A549 (cell line): ENCODE measurements at regions not wholly inside any gene's neighbourhood (a gene's known extent, or its start where the extent isn't known, plus 50 kb on each side); places are given as distances from the start of the nearest gene placed in this dataset.

Experiments used
- ATAC-seq, 2 experiments: fragments of 200-7000 bp in 1 of 2; fragments of >200 bp in 1 of 2; cut with Nextera tagmentation in 1 of 2; cut with Tn5 transposase in 1 of 2; 3 replicates each; pipeline versions ENCODE4 v1.8.0 to v1.9.1; 2018 to 2020; ENCODE audit warnings: mild to moderate bottlenecking in 1 of 2, moderate library complexity in 1 of 2
- CTCF ChIA-PET: fragments of 300-600 bp; sonication (Branson Sonifier 250); formaldehyde crosslinking; extraction: SDS; loops from one replicate; lab custom pipeline; 2021; ENCODE audit warnings: antibody characterized with exemption, inconsistent platforms; lab: Yijun Ruan, JAX
- POLR2A ChIA-PET: fragments of 350-600 bp; formaldehyde crosslinking; extraction: SDS; loops from one replicate; lab custom pipeline; 2021; ENCODE audit warnings: antibody characterized with exemption, inconsistent platforms; lab: Yijun Ruan, JAX
- DNase-seq, 2 experiments: peaks; one replicate each; pipeline versions ENCODE4 v3.0.0 to v3.0.0-alpha.2; 2011 to 2016; ENCODE audit warnings: low read depth in 1 of 2, low spot score in 1 of 2
- FAIRE-seq: peaks from 2 replicates; lab custom pipeline; 2011; peaks lifted over from hg19 to GRCh38; lab: Jason Lieb, UNC
- H3K27ac ChIP-seq, 2 experiments: fragments of >200 bp; sonication (Bioruptor Twin); formaldehyde crosslinking; 3 replicates each; pipeline ENCODE4 v1.5.1; 2016 to 2017
- H3K4me1 ChIP-seq: fragments of >200 bp; sonication (Bioruptor Twin); formaldehyde crosslinking; 3 replicates; pipeline ENCODE4 v1.6.1; 2016
- H3K4me2 ChIP-seq: fragments of >200 bp; sonication (Bioruptor Twin); formaldehyde crosslinking; 3 replicates; pipeline ENCODE4 v1.6.1; 2016
- H3K4me3 ChIP-seq: fragments of >200 bp; sonication (Bioruptor Twin); formaldehyde crosslinking; 3 replicates; pipeline ENCODE4 v1.5.1; 2016
- H3K9me3 ChIP-seq: fragments of >200 bp; sonication (Bioruptor Twin); formaldehyde crosslinking; 3 replicates; pipeline ENCODE4 v1.6.1; 2016
- CBX2 ChIP-seq: fragments of 200-600 bp; sonication (generic); IDR thresholded peaks from 2 replicates; pipeline ENCODE4 v1.6.1; 2016; ENCODE audit warnings: low read depth, mild to moderate bottlenecking, borderline replicate concordance
- CEBPB ChIP-seq, 2 experiments: fragments of >200 bp in 1 of 2; sonication (Bioruptor Twin) in 1 of 2; formaldehyde crosslinking in 1 of 2; IDR thresholded peaks; 2 replicates each; pipeline ENCODE4 v1.6.1; 2012 to 2016
- CHD2 ChIP-seq: fragments of 150-350 bp; IDR thresholded peaks from 2 replicates; pipeline ENCODE4 v1.6.1; 2014; ENCODE audit warnings: low read length; ENCODE audit not compliant: partially characterized antibody
- CHD4 ChIP-seq: fragments of 200-600 bp; sonication (generic); IDR thresholded peaks from 2 replicates; pipeline ENCODE4 v1.6.1; 2016; ENCODE audit warnings: antibody characterized with exemption, mild to moderate bottlenecking, borderline replicate concordance
- EP300 ChIP-seq, 2 experiments: fragments of >200 bp; sonication (Bioruptor Twin); formaldehyde crosslinking; IDR thresholded peaks; 2 replicates in 1 of 2; 3 replicates in 1 of 2; pipeline ENCODE4 v1.6.1; 2016 to 2017
- FOSB ChIP-seq: fragments of 250-450 bp; sonication (Bioruptor Pico); IDR thresholded peaks from 2 replicates; pipeline ENCODE4 v1.5.0; 2020; ENCODE audit warnings: mild to moderate bottlenecking, moderate library complexity
- HDAC2 ChIP-seq: fragments of 200-600 bp; sonication (generic); IDR thresholded peaks from 2 replicates; pipeline ENCODE4 v1.6.1; 2016
- HOXA7 ChIP-seq: fragments of 250-450 bp; sonication (Bioruptor Pico); IDR thresholded peaks from 2 replicates; pipeline ENCODE4 v1.5.0; 2020; ENCODE audit warnings: mild to moderate bottlenecking, moderate library complexity
- JUN ChIP-seq, 2 experiments: fragments of >200 bp; sonication (Bioruptor Twin); formaldehyde crosslinking; IDR thresholded peaks; 2 replicates in 1 of 2; 3 replicates in 1 of 2; pipeline ENCODE4 v1.6.1; 2016 to 2017
- JUNB ChIP-seq: fragments of >200 bp; sonication (Bioruptor Twin); formaldehyde crosslinking; IDR thresholded peaks from 2 replicates; pipeline ENCODE4 v1.6.1; 2016
- MAZ ChIP-seq: fragments of 150-350 bp; IDR thresholded peaks from 2 replicates; pipeline ENCODE4 v1.6.1; 2014; ENCODE audit warnings: antibody characterized with exemption, low read depth, low read length, borderline replicate concordance
- NPAS2 ChIP-seq: fragments of 250-450 bp; sonication (Bioruptor Pico); IDR thresholded peaks from 2 replicates; pipeline ENCODE4 v1.8.0; 2022; ENCODE audit warnings: mild to moderate bottlenecking, moderate library complexity, borderline replicate concordance
- RARB ChIP-seq: fragments of 250-450 bp; sonication (Bioruptor Pico); IDR thresholded peaks from 2 replicates; pipeline ENCODE4 v1.8.0; 2021; ENCODE audit warnings: mild to moderate bottlenecking, moderate library complexity
- RNF2 ChIP-seq: fragments of 200-600 bp; sonication (generic); IDR thresholded peaks from 2 replicates; pipeline ENCODE4 v1.6.1; 2016; ENCODE audit warnings: low read depth, mild to moderate bottlenecking, antibody characterized with exemption, moderate library complexity, borderline replicate concordance
- SREBF2 ChIP-seq: fragments of 450-650 bp; IDR thresholded peaks from 2 replicates; pipeline ENCODE4 v1.6.1; 2014; ENCODE audit warnings: mild to moderate bottlenecking, moderate library complexity
- ZFP36 ChIP-seq: fragments of 450-650 bp; IDR thresholded peaks from 2 replicates; pipeline ENCODE4 v1.6.1; 2014; ENCODE audit warnings: borderline replicate concordance; ENCODE audit not compliant: partially characterized antibody
- ZNF302 ChIP-seq: fragments of 250-450 bp; sonication (Bioruptor Pico); IDR thresholded peaks from 2 replicates; pipeline ENCODE4 v1.9.0; 2021; ENCODE audit warnings: inconsistent platforms, mild to moderate bottlenecking, moderate library complexity
- WGBS: methylation state at CpG from one replicate; pipeline ENCODE4 v1.1.6; 2017; ENCODE audit errors: missing lambda C conversion rate; 5-methylcytosine and 5-hydroxymethylcytosine counted together
- TF ChIP-seq, protein P1 (sequence below): fragments of 200-600 bp; sonication (generic); IDR thresholded peaks from 2 replicates; pipeline ENCODE4 v1.6.1; 2016; ENCODE audit warnings: antibody characterized with exemption, mild to moderate bottlenecking, moderate library complexity
- TF ChIP-seq, protein P2 (sequence below): IDR thresholded peaks from 2 replicates; pipeline ENCODE4 v1.6.1; 2012
- TF ChIP-seq, protein P3 (sequence below): fragments of 250-450 bp; sonication (Bioruptor Pico); IDR thresholded peaks from 2 replicates; pipeline ENCODE4 v1.5.0; 2021; ENCODE audit warnings: mild to moderate bottlenecking, moderate library complexity, borderline replicate concordance
- TF ChIP-seq, protein P4 (sequence below): IDR thresholded peaks from 2 replicates; pipeline ENCODE4 v1.6.1; 2012
- TF ChIP-seq, protein P5 (sequence below): fragments of 450-650 bp; IDR thresholded peaks from 2 replicates; pipeline ENCODE4 v1.6.1; 2014; ENCODE audit warnings: antibody characterized with exemption
- TF ChIP-seq, protein P6 (sequence below): fragments of >200 bp; sonication (Bioruptor Twin); formaldehyde crosslinking; IDR thresholded peaks from 3 replicates; pipeline ENCODE4 v1.6.1; 2016

DNA sequence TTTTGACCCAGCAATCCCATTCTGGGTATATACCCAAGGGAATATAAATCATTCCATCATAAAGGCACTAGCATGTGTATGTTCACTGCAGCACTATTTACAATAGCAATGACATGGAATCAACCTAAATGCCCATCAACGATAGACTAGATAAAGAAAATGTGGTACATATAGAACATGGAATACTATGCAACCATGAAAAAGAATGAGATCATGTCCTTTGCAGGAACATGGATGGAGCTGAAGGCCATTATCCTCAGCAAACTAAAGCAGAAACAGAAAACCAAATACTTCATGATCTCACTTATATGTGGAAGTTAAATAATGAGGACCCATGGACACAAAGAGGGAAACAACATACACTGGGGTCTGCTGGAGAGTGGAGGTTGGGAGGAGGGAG is 58.0 kb upstream of the STARD3NL start:
- DNase-seq (no peak), FAIRE-seq (peak; percentile 73)
- Histone ChIP-seq H3K9me3 (no peaks in the 10 kb centered on the region), H3K4me2 (no peak overlapping the region), H3K4me3 (no peak overlapping the region)
- WGBS, result 55% methylated on average over 1 of the region's 1 CpG
- TF ChIP-seq CBX2 (no peak), ZFP36 (no peak), SREBF2 (no peak), EP300 (IDR thresholded peaks at IDR 0.05) (no peak), MAZ (no peak), JUNB (no peak), FOSB (CRISPR knock-in tag) (no peak), NPAS2 (CRISPR knock-in tag) (no peak), CHD2 (no peak), CEBPB (IDR thresholded peaks at IDR 0.05) (no peak), HDAC2 (no peak)
- TF ChIP-seq, protein P1, sequence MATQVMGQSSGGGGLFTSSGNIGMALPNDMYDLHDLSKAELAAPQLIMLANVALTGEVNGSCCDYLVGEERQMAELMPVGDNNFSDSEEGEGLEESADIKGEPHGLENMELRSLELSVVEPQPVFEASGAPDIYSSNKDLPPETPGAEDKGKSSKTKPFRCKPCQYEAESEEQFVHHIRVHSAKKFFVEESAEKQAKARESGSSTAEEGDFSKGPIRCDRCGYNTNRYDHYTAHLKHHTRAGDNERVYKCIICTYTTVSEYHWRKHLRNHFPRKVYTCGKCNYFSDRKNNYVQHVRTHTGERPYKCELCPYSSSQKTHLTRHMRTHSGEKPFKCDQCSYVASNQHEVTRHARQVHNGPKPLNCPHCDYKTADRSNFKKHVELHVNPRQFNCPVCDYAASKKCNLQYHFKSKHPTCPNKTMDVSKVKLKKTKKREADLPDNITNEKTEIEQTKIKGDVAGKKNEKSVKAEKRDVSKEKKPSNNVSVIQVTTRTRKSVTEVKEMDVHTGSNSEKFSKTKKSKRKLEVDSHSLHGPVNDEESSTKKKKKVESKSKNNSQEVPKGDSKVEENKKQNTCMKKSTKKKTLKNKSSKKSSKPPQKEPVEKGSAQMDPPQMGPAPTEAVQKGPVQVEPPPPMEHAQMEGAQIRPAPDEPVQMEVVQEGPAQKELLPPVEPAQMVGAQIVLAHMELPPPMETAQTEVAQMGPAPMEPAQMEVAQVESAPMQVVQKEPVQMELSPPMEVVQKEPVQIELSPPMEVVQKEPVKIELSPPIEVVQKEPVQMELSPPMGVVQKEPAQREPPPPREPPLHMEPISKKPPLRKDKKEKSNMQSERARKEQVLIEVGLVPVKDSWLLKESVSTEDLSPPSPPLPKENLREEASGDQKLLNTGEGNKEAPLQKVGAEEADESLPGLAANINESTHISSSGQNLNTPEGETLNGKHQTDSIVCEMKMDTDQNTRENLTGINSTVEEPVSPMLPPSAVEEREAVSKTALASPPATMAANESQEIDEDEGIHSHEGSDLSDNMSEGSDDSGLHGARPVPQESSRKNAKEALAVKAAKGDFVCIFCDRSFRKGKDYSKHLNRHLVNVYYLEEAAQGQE, result no peak
- TF ChIP-seq, protein P2, sequence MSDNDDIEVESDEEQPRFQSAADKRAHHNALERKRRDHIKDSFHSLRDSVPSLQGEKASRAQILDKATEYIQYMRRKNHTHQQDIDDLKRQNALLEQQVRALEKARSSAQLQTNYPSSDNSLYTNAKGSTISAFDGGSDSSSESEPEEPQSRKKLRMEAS, result no peak
- TF ChIP-seq, protein P3, sequence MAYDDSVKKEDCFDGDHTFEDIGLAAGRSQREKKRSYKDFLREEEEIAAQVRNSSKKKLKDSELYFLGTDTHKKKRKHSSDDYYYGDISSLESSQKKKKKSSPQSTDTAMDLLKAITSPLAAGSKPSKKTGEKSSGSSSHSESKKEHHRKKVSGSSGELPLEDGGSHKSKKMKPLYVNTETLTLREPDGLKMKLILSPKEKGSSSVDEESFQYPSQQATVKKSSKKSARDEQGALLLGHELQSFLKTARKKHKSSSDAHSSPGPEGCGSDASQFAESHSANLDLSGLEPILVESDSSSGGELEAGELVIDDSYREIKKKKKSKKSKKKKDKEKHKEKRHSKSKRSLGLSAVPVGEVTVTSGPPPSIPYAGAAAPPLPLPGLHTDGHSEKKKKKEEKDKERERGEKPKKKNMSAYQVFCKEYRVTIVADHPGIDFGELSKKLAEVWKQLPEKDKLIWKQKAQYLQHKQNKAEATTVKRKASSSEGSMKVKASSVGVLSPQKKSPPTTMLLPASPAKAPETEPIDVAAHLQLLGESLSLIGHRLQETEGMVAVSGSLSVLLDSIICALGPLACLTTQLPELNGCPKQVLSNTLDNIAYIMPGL (CRISPR knock-in tag), result no peak
- TF ChIP-seq, protein P4, sequence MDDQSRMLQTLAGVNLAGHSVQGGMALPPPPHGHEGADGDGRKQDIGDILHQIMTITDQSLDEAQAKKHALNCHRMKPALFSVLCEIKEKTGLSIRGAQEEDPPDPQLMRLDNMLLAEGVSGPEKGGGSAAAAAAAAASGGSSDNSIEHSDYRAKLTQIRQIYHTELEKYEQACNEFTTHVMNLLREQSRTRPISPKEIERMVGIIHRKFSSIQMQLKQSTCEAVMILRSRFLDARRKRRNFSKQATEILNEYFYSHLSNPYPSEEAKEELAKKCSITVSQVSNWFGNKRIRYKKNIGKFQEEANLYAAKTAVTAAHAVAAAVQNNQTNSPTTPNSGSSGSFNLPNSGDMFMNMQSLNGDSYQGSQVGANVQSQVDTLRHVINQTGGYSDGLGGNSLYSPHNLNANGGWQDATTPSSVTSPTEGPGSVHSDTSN, result no peak
- TF ChIP-seq, all 56 proteins: peak for 0
- no peak for ATAC-seq
- ChIA-PET POLR2A (no interaction called here), CTCF (interaction anchor here (1.0 kb wide), 1 partner anchor 12 kb away, joined by 4 read pairs; no protein-coding TSS in a partner anchor)
- no peak overlapping the region for H3K27ac ChIP-seq
- H3K4me1 ChIP-seq, result no peaks in the 10 kb centered on the region

DNA sequence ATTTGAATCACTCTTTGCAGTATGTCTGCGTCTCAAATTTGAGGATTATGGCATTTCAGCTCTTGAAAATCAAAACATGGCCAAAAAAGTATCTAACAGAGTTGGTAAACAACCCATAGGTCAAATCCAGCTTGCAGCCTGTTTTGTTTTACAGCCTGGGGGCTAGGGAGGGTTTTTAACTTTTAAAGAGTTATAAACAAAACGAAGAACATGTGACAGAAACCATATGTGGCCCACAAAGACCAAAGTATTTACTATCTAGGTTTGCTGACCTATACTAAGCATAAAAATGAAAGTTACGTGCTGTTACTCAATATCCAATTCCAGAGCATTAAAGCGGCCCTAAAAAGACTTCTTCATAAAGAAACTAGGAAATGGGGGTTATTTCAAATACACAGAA is 55.5 kb upstream of the STARD3NL start:
- TF ChIP-seq HDAC2 (no peak), FOSB (CRISPR knock-in tag) (no peak), JUNB (no peak), RARB (CRISPR knock-in tag) (no peak), RNF2 (no peak), HOXA7 (CRISPR knock-in tag) (no peak), CHD4 (no peak), MAZ (no peak), JUN (IDR thresholded peaks at IDR 0.05) (no peak), ZNF302 (CRISPR knock-in tag) (no peak)
- TF ChIP-seq, protein P5, sequence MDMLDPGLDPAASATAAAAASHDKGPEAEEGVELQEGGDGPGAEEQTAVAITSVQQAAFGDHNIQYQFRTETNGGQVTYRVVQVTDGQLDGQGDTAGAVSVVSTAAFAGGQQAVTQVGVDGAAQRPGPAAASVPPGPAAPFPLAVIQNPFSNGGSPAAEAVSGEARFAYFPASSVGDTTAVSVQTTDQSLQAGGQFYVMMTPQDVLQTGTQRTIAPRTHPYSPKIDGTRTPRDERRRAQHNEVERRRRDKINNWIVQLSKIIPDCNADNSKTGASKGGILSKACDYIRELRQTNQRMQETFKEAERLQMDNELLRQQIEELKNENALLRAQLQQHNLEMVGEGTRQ, result no peak
- TF ChIP-seq, protein P6, sequence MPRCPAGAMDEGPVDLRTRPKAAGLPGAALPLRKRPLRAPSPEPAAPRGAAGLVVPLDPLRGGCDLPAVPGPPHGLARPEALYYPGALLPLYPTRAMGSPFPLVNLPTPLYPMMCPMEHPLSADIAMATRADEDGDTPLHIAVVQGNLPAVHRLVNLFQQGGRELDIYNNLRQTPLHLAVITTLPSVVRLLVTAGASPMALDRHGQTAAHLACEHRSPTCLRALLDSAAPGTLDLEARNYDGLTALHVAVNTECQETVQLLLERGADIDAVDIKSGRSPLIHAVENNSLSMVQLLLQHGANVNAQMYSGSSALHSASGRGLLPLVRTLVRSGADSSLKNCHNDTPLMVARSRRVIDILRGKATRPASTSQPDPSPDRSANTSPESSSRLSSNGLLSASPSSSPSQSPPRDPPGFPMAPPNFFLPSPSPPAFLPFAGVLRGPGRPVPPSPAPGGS, result no peak
- TF ChIP-seq, all 56 proteins: peak for 0
- no peak for FAIRE-seq
- CTCF ChIA-PET, result no interaction called here
- Histone ChIP-seq H3K4me1 (no peaks in the 10 kb centered on the region), H3K27ac (no peak overlapping the region), H3K9me3 (no peaks in the 10 kb centered on the region), H3K4me3 (no peak overlapping the region), H3K4me2 (no peak overlapping the region)
- no peak for ATAC-seq
- WGBS, result 59% methylated on average over 4 of the region's 4 CpGs
- DNase-seq, result no peak
- POLR2A ChIA-PET, result interaction anchor here (0.7 kb wide), 1 partner anchor 56 kb away, joined by 4 read pairs; the partner anchor contains the start of gene STARD3NL
